Ascending aorta (tissue), 2 donors: ENCODE measurements at regions not wholly inside any gene's neighbourhood (a gene's known extent, or its start where the extent isn't known, plus 50 kb on each side); places are given as distances from the start of the nearest gene placed in this dataset.

ENCODE experiments used
- DNase-seq, 2 donors: peaks; one replicate each; pipeline ENCODE4 v3.0.0-alpha.2; 2019; ENCODE audit warnings: low spot score in 2 of 2
- H3K27ac ChIP-seq, 2 donors: fragments of 200-600 bp; sonication (generic); one replicate each; pipeline ENCODE4 v1.5.1; 2016 to 2017; ENCODE audit warnings: mild to moderate bottlenecking in 1 of 2
- H3K27me3 ChIP-seq: fragments of 200-600 bp; sonication (generic); one replicate; pipeline ENCODE4 v1.5.1; 2017
- H3K36me3 ChIP-seq, 2 donors: fragments of 200-600 bp; sonication (generic); one replicate each; pipeline ENCODE4 v1.5.1; 2016
- H3K4me1 ChIP-seq, 2 donors: fragments of 200-600 bp; sonication (generic); one replicate each; pipeline ENCODE4 v1.5.1; 2016 to 2017; ENCODE audit warnings: mild to moderate bottlenecking in 1 of 2
- H3K4me3 ChIP-seq, 2 donors: fragments of 200-600 bp; sonication (generic); one replicate each; pipeline ENCODE4 v1.5.1; 2016 to 2017; ENCODE audit warnings: mild to moderate bottlenecking in 1 of 2
- H3K9me3 ChIP-seq, 2 donors: fragments of 200-600 bp; sonication (generic); one replicate each; pipeline ENCODE4 v1.5.1; 2016
- CTCF ChIP-seq, 3 experiments: fragments of 200-600 bp in 2 of 3; fragments of 450-650 bp in 1 of 3; sonication (generic) in 2 of 3; IDR thresholded peaks; one replicate each; pipeline ENCODE4 v1.5.1; 2016 to 2019; ENCODE audit warnings: antibody characterized with exemption in 3 of 3, mild to moderate bottlenecking in 1 of 3, moderate library complexity in 1 of 3
- intact Hi-C: fragments of 100-400 bp; cut with DNase I; formaldehyde crosslinking; loops from one replicate; pipeline ENCODE4 v1.15.1; 2023

GRCh38 chr2:101614127-101614759, 83.3 kb upstream of the MAP4K4 start:
- DNase-seq: no peak
- Histone ChIP-seq H3K27me3 (no peaks in the 10 kb centered on the region), H3K4me1 (no peaks in the 10 kb centered on the region), H3K27ac (no peak overlapping the region), H3K36me3 (no peaks in the 10 kb centered on the region), H3K4me3 (no peak overlapping the region), H3K9me3 (no peaks in the 10 kb centered on the region)
- TF ChIP-seq CTCF (IDR thresholded peaks at IDR 0.05): no peak
- intact Hi-C loops: no loop called here

- intact Hi-C loops: no loop called here
- Histone ChIP-seq H3K4me1 (no peaks in the 10 kb centered on the region), H3K27me3 (no peaks in the 10 kb centered on the region), H3K36me3 (no peaks in the 10 kb centered on the region), H3K9me3 (no peaks in the 10 kb centered on the region), H3K27ac (no peak overlapping the region), H3K4me3 (no peak overlapping the region)
- DNase-seq: no peak
- TF ChIP-seq CTCF (IDR thresholded peaks at IDR 0.05): no peak
Measured at GRCh38 chr2:101613056-101613704, 84.3 kb upstream of the MAP4K4 start.

GRCh38 chr2:101612019-101612418, 85.5 kb upstream of the MAP4K4 start:
- no peaks in the 10 kb centered on the region for H3K4me1 ChIP-seq
- no peak overlapping the region for H3K27ac ChIP-seq
- TF ChIP-seq CTCF (IDR thresholded peaks at IDR 0.05): no peak
- no peaks in the 10 kb centered on the region for H3K36me3 ChIP-seq
- DNase-seq: no peak
- intact Hi-C loops: no loop called here
- no peak overlapping the region for H3K4me3 ChIP-seq
- no peaks in the 10 kb centered on the region for H3K9me3 ChIP-seq
- H3K27me3 ChIP-seq: no peaks in the 10 kb centered on the region

GRCh38 chr2:101610750-101611315, 86.7 kb upstream of the MAP4K4 start:
- Histone ChIP-seq H3K27ac (no peak overlapping the region), H3K27me3 (no peaks in the 10 kb centered on the region)

GRCh38 chr2:101609433-101609832, 88.1 kb upstream of the MAP4K4 start:
- Histone ChIP-seq H3K27me3 (no peaks in the 10 kb centered on the region), H3K36me3 (no peaks in the 10 kb centered on the region), H3K4me3 (no peak overlapping the region), H3K27ac (no peak overlapping the region), H3K4me1 (no peaks in the 10 kb centered on the region), H3K9me3 (no peaks in the 10 kb centered on the region)
- no peak for DNase-seq
- intact Hi-C loops: no loop called here
- no peak for TF ChIP-seq CTCF (IDR thresholded peaks at IDR 0.05)

More at GRCh38 chr2:101610750-101611315, 86.7 kb upstream of the MAP4K4 start:
- TF ChIP-seq CTCF (IDR thresholded peaks at IDR 0.05): no peak
- Histone ChIP-seq H3K4me1 (no peaks in the 10 kb centered on the region), H3K4me3 (no peak overlapping the region), H3K9me3 (no peaks in the 10 kb centered on the region), H3K36me3 (no peaks in the 10 kb centered on the region)
- intact Hi-C loops: no loop called here
- no peak for DNase-seq
